GM23338 (cell line): ENCODE measurements at regions not wholly inside any gene's neighbourhood (a gene's known extent, or its start where the extent isn't known, plus 50 kb on each side); places are given as distances from the start of the nearest gene placed in this dataset.
A peak's percentile ranks its signal among the peaks of the same experiment; 100 is the strongest.

ENCODE experiments used
- ATAC-seq: fragments of 200-7000 bp; cut with Tn5 transposase; 3 replicates; pipeline ENCODE4 v1.9.1; 2020
- DNase-seq: peaks from one replicate; pipeline ENCODE4 v3.0.0-alpha.2; 2015; ENCODE audit warnings: low spot score
- H2AFZ ChIP-seq: fragments of 200-600 bp; sonication (generic); 2 replicates; pipeline ENCODE4 v1.8.0; 2016; ENCODE audit warnings: antibody characterized with exemption, mild to moderate bottlenecking, moderate library complexity
- H3F3A ChIP-seq: fragments of 200-600 bp; sonication (generic); replicated peaks from 2 replicates; pipeline ENCODE4 v1.8.0; 2017; ENCODE audit warnings: antibody characterized with exemption, mixed run types, low read depth
- H3K27ac ChIP-seq: fragments of 200-600 bp; sonication (generic); 2 replicates; pipeline ENCODE4 v1.6.1; 2016; ENCODE audit warnings: low read depth
- H3K27me3 ChIP-seq: fragments of 200-600 bp; sonication (generic); 2 replicates; pipeline ENCODE4 v1.8.0; 2016; ENCODE audit warnings: mild to moderate bottlenecking, mixed run types, moderate library complexity; ENCODE audit not compliant: insufficient read depth
- H3K36me3 ChIP-seq: fragments of 200-600 bp; sonication (generic); 2 replicates; pipeline ENCODE4 v1.8.0; 2016; ENCODE audit warnings: mild to moderate bottlenecking; ENCODE audit not compliant: insufficient read depth
- H3K4me1 ChIP-seq: fragments of 200-600 bp; sonication (generic); 2 replicates; pipeline ENCODE4 v1.8.0; 2016; ENCODE audit warnings: mild to moderate bottlenecking, moderate library complexity; ENCODE audit not compliant: insufficient read depth
- H3K4me2 ChIP-seq: fragments of 200-600 bp; sonication (generic); 2 replicates; pipeline ENCODE4 v1.7.1; 2017; ENCODE audit warnings: mixed run types
- H3K4me3 ChIP-seq: fragments of 200-600 bp; sonication (generic); 2 replicates; pipeline ENCODE4 v1.6.1; 2016; ENCODE audit warnings: mixed run types
- H3K79me2 ChIP-seq: fragments of 200-600 bp; sonication (generic); replicated peaks from 2 replicates; pipeline ENCODE4 v1.8.0; 2017; ENCODE audit warnings: mild to moderate bottlenecking; ENCODE audit not compliant: insufficient read depth
- H3K9me2 ChIP-seq: fragments of 200-600 bp; sonication (generic); 2 replicates; pipeline ENCODE4 v1.8.0; 2017; ENCODE audit not compliant: insufficient read depth
- H4K20me1 ChIP-seq: fragments of 200-600 bp; sonication (generic); replicated peaks from 2 replicates; pipeline ENCODE4 v1.8.0; 2017; ENCODE audit warnings: mild to moderate bottlenecking; ENCODE audit not compliant: insufficient read depth
- H3K27ac Mint-ChIP-seq: 2 replicates; pipeline ENCODE4 v1.8.0; 2020; ENCODE audit warnings: inconsistent platforms, mild to moderate bottlenecking, moderate library complexity, mixed read lengths
- H3K27me3 Mint-ChIP-seq: 3 replicates; pipeline ENCODE4 v1.8.0; 2022; ENCODE audit warnings: low read depth, mild to moderate bottlenecking, moderate library complexity, mixed read lengths, inconsistent platforms; ENCODE audit not compliant: insufficient read depth, poor library complexity
- H3K36me3 Mint-ChIP-seq: 3 replicates; pipeline ENCODE4 v1.8.0; 2021; ENCODE audit warnings: low read depth, mild to moderate bottlenecking, inconsistent platforms, moderate library complexity, mixed read lengths
- H3K4me1 Mint-ChIP-seq: 3 replicates; pipeline ENCODE4 v1.8.0; 2020; ENCODE audit warnings: mild to moderate bottlenecking, inconsistent platforms, mixed read lengths
- H3K4me3 Mint-ChIP-seq: 3 replicates; pipeline ENCODE4 v1.8.0; 2021; ENCODE audit warnings: moderate library complexity, mild to moderate bottlenecking, inconsistent platforms, mixed read lengths
- H3K9me3 Mint-ChIP-seq: 3 replicates; pipeline ENCODE4 v1.8.0; 2020; ENCODE audit warnings: moderate library complexity, mild to moderate bottlenecking, inconsistent platforms, mixed read lengths
- EZH2 ChIP-seq: fragments of 200-600 bp; sonication (generic); IDR thresholded peaks from one replicate; pipeline ENCODE4 v1.8.0; 2017; ENCODE audit warnings: antibody characterized with exemption, mild to moderate bottlenecking, low read depth; ENCODE audit not compliant: unreplicated experiment
- EZH2phosphoT487 ChIP-seq: fragments of 200-600 bp; sonication (generic); IDR thresholded peaks from one replicate; pipeline ENCODE4 v1.8.1; 2018; ENCODE audit warnings: antibody characterized with exemption; ENCODE audit not compliant: unreplicated experiment
- JUNB ChIP-seq: IDR thresholded peaks from one replicate; pipeline ENCODE4 v1.6.1; 2016; ENCODE audit warnings: antibody characterized with exemption; ENCODE audit not compliant: unreplicated experiment
- NANOG ChIP-seq: IDR thresholded peaks from 2 replicates; pipeline ENCODE4 v1.6.1; 2016; ENCODE audit warnings: antibody characterized with exemption, borderline replicate concordance
- POLR2AphosphoS5 ChIP-seq: IDR thresholded peaks from 2 replicates; pipeline ENCODE4 v1.6.1; 2016; ENCODE audit warnings: antibody characterized with exemption, low read depth
- TF ChIP-seq, protein P1 (sequence below): IDR thresholded peaks from one replicate; pipeline ENCODE4 v1.6.1; 2018; ENCODE audit warnings: antibody characterized with exemption; ENCODE audit not compliant: unreplicated experiment
- TF ChIP-seq, protein P2 (sequence below): IDR thresholded peaks from 2 replicates; pipeline ENCODE4 v1.6.1; 2016; ENCODE audit warnings: antibody characterized with exemption
- TF ChIP-seq, protein P3 (sequence below): fragments of 250-450 bp; sonication (Bioruptor Pico); IDR thresholded peaks from 2 replicates; pipeline ENCODE4 v1.5.0; 2020; ENCODE audit warnings: mild to moderate bottlenecking, moderate library complexity

DNA sequence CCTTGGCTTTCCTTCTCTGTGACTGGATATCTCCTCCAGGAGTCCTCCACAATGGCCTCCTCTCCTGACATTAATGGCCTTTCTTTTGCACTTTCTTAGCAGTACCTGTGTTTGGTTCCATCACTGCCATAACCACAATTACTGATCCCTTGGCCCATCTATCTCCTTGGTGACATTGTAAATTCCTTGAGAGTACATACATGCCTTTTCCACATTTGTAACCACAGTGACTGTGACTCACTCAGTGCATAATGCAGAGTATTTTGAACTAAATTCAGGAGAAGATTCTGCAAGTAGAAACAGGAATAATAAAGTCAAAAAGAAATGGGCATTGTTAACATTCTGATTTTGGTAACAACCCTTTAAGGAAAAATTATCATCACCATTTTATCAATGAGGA, 197.2 kb upstream of the SOX4 start (continued):
- TF ChIP-seq, protein P1, sequence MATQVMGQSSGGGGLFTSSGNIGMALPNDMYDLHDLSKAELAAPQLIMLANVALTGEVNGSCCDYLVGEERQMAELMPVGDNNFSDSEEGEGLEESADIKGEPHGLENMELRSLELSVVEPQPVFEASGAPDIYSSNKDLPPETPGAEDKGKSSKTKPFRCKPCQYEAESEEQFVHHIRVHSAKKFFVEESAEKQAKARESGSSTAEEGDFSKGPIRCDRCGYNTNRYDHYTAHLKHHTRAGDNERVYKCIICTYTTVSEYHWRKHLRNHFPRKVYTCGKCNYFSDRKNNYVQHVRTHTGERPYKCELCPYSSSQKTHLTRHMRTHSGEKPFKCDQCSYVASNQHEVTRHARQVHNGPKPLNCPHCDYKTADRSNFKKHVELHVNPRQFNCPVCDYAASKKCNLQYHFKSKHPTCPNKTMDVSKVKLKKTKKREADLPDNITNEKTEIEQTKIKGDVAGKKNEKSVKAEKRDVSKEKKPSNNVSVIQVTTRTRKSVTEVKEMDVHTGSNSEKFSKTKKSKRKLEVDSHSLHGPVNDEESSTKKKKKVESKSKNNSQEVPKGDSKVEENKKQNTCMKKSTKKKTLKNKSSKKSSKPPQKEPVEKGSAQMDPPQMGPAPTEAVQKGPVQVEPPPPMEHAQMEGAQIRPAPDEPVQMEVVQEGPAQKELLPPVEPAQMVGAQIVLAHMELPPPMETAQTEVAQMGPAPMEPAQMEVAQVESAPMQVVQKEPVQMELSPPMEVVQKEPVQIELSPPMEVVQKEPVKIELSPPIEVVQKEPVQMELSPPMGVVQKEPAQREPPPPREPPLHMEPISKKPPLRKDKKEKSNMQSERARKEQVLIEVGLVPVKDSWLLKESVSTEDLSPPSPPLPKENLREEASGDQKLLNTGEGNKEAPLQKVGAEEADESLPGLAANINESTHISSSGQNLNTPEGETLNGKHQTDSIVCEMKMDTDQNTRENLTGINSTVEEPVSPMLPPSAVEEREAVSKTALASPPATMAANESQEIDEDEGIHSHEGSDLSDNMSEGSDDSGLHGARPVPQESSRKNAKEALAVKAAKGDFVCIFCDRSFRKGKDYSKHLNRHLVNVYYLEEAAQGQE: no peak
- TF ChIP-seq POLR2AphosphoS5 (no peak), EZH2phosphoT487 (no peak)
- TF ChIP-seq, protein P2, sequence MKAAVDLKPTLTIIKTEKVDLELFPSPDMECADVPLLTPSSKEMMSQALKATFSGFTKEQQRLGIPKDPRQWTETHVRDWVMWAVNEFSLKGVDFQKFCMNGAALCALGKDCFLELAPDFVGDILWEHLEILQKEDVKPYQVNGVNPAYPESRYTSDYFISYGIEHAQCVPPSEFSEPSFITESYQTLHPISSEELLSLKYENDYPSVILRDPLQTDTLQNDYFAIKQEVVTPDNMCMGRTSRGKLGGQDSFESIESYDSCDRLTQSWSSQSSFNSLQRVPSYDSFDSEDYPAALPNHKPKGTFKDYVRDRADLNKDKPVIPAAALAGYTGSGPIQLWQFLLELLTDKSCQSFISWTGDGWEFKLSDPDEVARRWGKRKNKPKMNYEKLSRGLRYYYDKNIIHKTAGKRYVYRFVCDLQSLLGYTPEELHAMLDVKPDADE: no peak

DNA sequence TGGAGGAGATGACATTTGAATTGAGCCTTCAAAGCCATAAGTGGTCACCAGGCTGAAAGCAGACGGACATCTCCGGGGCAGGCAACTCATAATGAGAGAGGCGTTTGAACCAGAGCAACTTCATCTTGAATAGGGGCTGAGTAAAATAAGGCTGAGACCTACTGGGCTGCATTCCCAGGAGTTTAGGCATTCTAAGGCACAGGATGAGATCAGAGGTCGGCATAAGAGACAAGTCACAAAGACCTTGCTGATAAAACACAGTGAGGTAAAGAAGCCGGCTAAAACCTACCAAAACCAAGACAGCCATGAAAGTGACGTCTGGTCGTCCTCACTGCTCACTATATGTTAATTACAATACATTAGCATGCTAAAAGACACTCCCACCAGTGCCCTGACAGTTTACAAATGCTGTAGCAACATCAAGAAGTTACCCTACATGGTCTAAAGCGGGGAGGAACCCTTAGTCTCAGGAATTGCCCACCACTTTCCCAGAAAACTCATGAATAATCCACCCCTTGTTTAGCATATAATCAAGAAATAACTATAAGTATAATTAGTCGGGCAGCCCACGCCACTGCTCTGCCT, 194.7 kb upstream of the SOX4 start:
- Histone ChIP-seq H3K4me1 (no peaks in the 10 kb centered on the region), H3F3A (no peaks in the 10 kb centered on the region), H3K79me2 (no peaks in the 10 kb centered on the region), H2AFZ (peak overlapping the region; percentile 59), H3K27me3 (no peaks in the 10 kb centered on the region), H3K4me3 (no peak overlapping the region), H3K36me3 (no peaks in the 10 kb centered on the region), H4K20me1 (no peaks in the 10 kb centered on the region), H3K4me2 (no peak overlapping the region), H3K9me2 (0 out of 2 replicates have a peak, but pooled peaks cover 9% of the 10 kb centered on the region), H3K27ac (no peak overlapping the region)
- H3K4me1 Mint-ChIP-seq: peaks cover 8% of the 10 kb centered on the region
- H3K9me3 Mint-ChIP-seq: no peaks in the 10 kb centered on the region
- peaks cover 5% of the 10 kb centered on the region for H3K27me3 Mint-ChIP-seq
- H3K27ac Mint-ChIP-seq: no peak overlapping the region
- H3K4me3 Mint-ChIP-seq: no peak overlapping the region
- TF ChIP-seq POLR2AphosphoS5: no peak
- no peak for TF ChIP-seq NANOG
- TF ChIP-seq, protein P3, sequence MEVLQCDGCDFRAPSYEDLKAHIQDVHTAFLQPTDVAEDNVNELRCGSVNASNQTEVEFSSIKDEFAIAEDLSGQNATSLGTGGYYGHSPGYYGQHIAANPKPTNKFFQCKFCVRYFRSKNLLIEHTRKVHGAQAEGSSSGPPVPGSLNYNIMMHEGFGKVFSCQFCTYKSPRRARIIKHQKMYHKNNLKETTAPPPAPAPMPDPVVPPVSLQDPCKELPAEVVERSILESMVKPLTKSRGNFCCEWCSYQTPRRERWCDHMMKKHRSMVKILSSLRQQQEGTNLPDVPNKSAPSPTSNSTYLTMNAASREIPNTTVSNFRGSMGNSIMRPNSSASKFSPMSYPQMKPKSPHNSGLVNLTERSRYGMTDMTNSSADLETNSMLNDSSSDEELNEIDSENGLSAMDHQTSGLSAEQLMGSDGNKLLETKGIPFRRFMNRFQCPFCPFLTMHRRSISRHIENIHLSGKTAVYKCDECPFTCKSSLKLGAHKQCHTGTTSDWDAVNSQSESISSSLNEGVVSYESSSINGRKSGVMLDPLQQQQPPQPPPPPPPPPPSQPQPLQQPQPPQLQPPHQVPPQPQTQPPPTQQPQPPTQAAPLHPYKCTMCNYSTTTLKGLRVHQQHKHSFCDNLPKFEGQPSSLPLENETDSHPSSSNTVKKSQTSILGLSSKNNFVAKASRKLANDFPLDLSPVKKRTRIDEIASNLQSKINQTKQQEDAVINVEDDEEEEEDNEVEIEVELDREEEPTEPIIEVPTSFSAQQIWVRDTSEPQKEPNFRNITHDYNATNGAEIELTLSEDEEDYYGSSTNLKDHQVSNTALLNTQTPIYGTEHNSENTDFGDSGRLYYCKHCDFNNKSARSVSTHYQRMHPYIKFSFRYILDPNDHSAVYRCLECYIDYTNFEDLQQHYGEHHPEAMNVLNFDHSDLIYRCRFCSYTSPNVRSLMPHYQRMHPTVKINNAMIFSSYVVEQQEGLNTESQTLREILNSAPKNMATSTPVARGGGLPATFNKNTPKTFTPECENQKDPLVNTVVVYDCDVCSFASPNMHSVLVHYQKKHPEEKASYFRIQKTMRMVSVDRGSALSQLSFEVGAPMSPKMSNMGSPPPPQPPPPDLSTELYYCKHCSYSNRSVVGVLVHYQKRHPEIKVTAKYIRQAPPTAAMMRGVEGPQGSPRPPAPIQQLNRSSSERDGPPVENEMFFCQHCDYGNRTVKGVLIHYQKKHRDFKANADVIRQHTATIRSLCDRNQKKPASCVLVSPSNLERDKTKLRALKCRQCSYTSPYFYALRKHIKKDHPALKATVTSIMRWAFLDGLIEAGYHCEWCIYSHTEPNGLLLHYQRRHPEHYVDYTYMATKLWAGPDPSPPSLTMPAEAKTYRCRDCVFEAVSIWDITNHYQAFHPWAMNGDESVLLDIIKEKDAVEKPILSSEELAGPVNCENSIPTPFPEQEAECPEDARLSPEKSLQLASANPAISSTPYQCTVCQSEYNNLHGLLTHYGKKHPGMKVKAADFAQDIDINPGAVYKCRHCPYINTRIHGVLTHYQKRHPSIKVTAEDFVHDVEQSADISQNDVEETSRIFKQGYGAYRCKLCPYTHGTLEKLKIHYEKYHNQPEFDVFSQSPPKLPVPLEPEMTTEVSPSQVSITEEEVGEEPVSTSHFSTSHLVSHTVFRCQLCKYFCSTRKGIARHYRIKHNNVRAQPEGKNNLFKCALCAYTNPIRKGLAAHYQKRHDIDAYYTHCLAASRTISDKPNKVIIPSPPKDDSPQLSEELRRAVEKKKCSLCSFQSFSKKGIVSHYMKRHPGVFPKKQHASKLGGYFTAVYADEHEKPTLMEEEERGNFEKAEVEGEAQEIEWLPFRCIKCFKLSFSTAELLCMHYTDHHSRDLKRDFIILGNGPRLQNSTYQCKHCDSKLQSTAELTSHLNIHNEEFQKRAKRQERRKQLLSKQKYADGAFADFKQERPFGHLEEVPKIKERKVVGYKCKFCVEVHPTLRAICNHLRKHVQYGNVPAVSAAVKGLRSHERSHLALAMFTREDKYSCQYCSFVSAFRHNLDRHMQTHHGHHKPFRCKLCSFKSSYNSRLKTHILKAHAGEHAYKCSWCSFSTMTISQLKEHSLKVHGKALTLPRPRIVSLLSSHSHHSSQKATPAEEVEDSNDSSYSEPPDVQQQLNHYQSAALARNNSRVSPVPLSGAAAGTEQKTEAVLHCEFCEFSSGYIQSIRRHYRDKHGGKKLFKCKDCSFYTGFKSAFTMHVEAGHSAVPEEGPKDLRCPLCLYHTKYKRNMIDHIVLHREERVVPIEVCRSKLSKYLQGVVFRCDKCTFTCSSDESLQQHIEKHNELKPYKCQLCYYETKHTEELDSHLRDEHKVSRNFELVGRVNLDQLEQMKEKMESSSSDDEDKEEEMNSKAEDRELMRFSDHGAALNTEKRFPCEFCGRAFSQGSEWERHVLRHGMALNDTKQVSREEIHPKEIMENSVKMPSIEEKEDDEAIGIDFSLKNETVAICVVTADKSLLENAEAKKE (CRISPR knock-in tag): no peak
- TF ChIP-seq JUNB: no peak
- no peak for TF ChIP-seq EZH2
- peak; percentile 14 for DNase-seq
- 0 out of 3 replicates have a peak, but pooled peaks have one; percentile 38 for ATAC-seq
- H3K36me3 Mint-ChIP-seq: no peaks in the 10 kb centered on the region
